Fibroblast of lung (primary cell): ENCODE measurements at regions not wholly inside any gene's neighbourhood (a gene's known extent, or its start where the extent isn't known, plus 50 kb on each side); places are given as distances from the start of the nearest gene placed in this dataset.

Source experiments
- DNase-seq, 2 donors: peaks; one replicate each; pipeline versions ENCODE4 v3.0.0 to v3.0.0-alpha.2; 2010; ENCODE audit warnings: low read depth in 2 of 2
- H2AFZ ChIP-seq: 2 replicates; pipeline ENCODE4 v1.5.1; 2012; ENCODE audit warnings: low read length, control low read depth, inconsistent platforms
- H3K27ac ChIP-seq: 2 replicates; pipeline ENCODE4 v1.5.1; 2011; ENCODE audit warnings: low read length, control low read depth; ENCODE audit not compliant: insufficient read depth
- H3K27me3 ChIP-seq: 2 replicates; pipeline ENCODE4 v1.5.1; 2011; ENCODE audit warnings: mild to moderate bottlenecking, low read length; ENCODE audit not compliant: control insufficient read depth, insufficient read depth
- H3K36me3 ChIP-seq: 2 replicates; pipeline ENCODE4 v1.5.1; 2011; ENCODE audit warnings: low read length; ENCODE audit not compliant: control insufficient read depth, insufficient read depth
- H3K4me1 ChIP-seq: 2 replicates; pipeline ENCODE4 v1.5.1; 2011; ENCODE audit warnings: low read length; ENCODE audit not compliant: control insufficient read depth, insufficient read depth; ENCODE audit errors: extremely low read depth
- H3K4me2 ChIP-seq: 2 replicates; pipeline ENCODE4 v1.5.1; 2011; ENCODE audit warnings: low read length, control low read depth; ENCODE audit not compliant: insufficient read depth; ENCODE audit errors: extremely low read depth
- H3K4me3 ChIP-seq, 4 experiments: fragments of 200-600 bp in 1 of 4; sonication (generic) in 1 of 4; replicated peaks in 1 of 4; 2 replicates each; pipeline ENCODE4 v1.5.1; 2011 to 2016; ENCODE audit warnings: low read length in 4 of 4, low read depth in 3 of 4, mild to moderate bottlenecking in 3 of 4, control low read depth in 2 of 4, inconsistent platforms in 1 of 4, mixed read lengths in 1 of 4; ENCODE audit not compliant: insufficient read depth in 1 of 4; ENCODE audit errors: control extremely low read depth in 1 of 4
- H3K79me2 ChIP-seq: 2 replicates; pipeline ENCODE4 v1.5.1; 2012; ENCODE audit warnings: mild to moderate bottlenecking, low read length, inconsistent platforms; ENCODE audit not compliant: control insufficient read depth, insufficient read depth
- H3K9ac ChIP-seq: 2 replicates; pipeline ENCODE4 v1.5.1; 2011; ENCODE audit warnings: mild to moderate bottlenecking, low read length, control low read depth; ENCODE audit not compliant: insufficient read depth
- H3K9me3 ChIP-seq: 2 replicates; pipeline ENCODE4 v1.5.1; 2012; ENCODE audit warnings: low read depth, low read length; ENCODE audit not compliant: control insufficient read depth, insufficient read depth
- H4K20me1 ChIP-seq: 2 replicates; pipeline ENCODE4 v1.5.1; 2011; ENCODE audit warnings: low read length; ENCODE audit not compliant: control insufficient read depth, insufficient read depth; ENCODE audit errors: extremely low read depth
- CTCF ChIP-seq, 2 donors: IDR thresholded peaks in 1 of 2; conservative IDR thresholded peaks in 1 of 2; 1 replicate in 1 of 2; 2 replicates in 1 of 2; pipeline ENCODE4 v1.5.1; 2011 to 2012; ENCODE audit warnings: low read length in 2 of 2, control low read depth in 1 of 2, inconsistent platforms in 1 of 2, low read depth in 1 of 2, mild to moderate bottlenecking in 1 of 2
- EZH2 ChIP-seq: IDR thresholded peaks from 2 replicates; pipeline ENCODE4 v1.5.1; 2012; ENCODE audit warnings: low read length, control low read depth, mild to moderate bottlenecking; ENCODE audit errors: missing control alignments

GRCh38 chr2:37582481-37583220, 88.8 kb downstream of the CDC42EP3 start:
- H2AFZ ChIP-seq, result no peak overlapping the region
- no peaks in the 10 kb centered on the region for H3K79me2 ChIP-seq
- DNase-seq, result peak in 1 of 2 donors; percentile 30
- no peak overlapping the region for H3K27ac ChIP-seq
- H3K4me3 ChIP-seq, result no peak overlapping the region
- H3K4me2 ChIP-seq, result no peak overlapping the region
- H3K4me1 ChIP-seq, result peaks cover 31% of the 10 kb centered on the region
- no peaks in the 10 kb centered on the region for H3K36me3 ChIP-seq
- no peak overlapping the region for H3K9ac ChIP-seq
- no peaks in the 10 kb centered on the region for H3K27me3 ChIP-seq
- TF ChIP-seq CTCF (conservative IDR thresholded peaks at IDR 0.05 in 1 of 2, IDR thresholded peaks at IDR 0.05 in 1 of 2; ENCODE audit: low read depth in 1 of 2, low read length in 2 of 2) (no peak), EZH2 (no peak)
- no peaks in the 10 kb centered on the region for H4K20me1 ChIP-seq
- no peaks in the 10 kb centered on the region for H3K9me3 ChIP-seq

DNA sequence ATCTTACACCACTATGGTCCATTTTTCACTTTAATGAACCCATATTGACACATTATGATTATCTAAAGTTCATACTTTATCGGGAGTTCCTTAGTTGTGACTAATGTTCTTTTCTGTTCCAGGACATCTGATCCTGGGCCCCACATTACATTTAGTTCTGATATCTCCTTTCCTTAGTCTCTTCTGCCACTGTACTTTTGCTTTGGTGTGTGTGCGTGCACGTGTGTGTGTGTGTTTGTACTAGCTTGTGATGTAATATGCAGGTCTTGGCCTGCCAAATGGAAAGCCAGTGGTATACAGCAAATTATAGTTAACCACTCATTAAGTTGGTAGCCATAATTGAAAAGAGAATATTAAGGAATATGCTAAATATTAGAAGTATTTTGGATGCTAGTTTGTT, 88.0 kb downstream of the CDC42EP3 start:
- TF ChIP-seq CTCF (conservative IDR thresholded peaks at IDR 0.05 in 1 of 2, IDR thresholded peaks at IDR 0.05 in 1 of 2; ENCODE audit: low read depth in 1 of 2, low read length in 2 of 2), result no peak
- no peak for TF ChIP-seq EZH2
- no peaks in the 10 kb centered on the region for H3K9me3 ChIP-seq
- H2AFZ ChIP-seq, result no peak overlapping the region
- H3K9ac ChIP-seq, result no peak overlapping the region
- H3K4me2 ChIP-seq, result no peak overlapping the region
- H3K4me1 ChIP-seq, result peaks cover 31% of the 10 kb centered on the region
- H3K4me3 ChIP-seq, result no peak overlapping the region
- no peaks in the 10 kb centered on the region for H3K36me3 ChIP-seq
- no peaks in the 10 kb centered on the region for H4K20me1 ChIP-seq
- H3K27me3 ChIP-seq, result no peaks in the 10 kb centered on the region
- no peaks in the 10 kb centered on the region for H3K79me2 ChIP-seq
- DNase-seq, result peak in 1 of 2 donors; percentile 37
- no peak overlapping the region for H3K27ac ChIP-seq

DNA sequence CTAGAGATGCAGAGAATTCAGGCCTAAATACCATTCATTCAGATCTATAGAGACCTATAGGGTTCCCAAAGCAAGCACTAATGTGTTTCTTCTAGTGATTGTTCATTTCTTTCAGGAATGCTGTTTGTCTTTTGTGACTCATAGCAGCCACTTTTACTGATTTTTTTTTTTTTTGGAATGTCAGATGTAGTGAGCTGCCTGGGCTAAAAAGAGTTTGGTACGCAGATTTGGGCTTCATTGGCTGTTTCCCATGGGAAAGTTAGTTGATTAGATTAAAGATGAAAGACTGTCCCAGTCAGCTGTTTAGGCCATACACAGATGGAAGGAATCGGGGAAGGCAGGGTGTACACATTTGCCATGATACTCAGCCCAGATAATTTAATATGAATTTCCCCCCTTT, 87.6 kb downstream of the CDC42EP3 start:
- H3K4me3 ChIP-seq, result no peak overlapping the region
- no peaks in the 10 kb centered on the region for H3K9me3 ChIP-seq
- H3K9ac ChIP-seq, result no peak overlapping the region
- peak; percentile 55 to 81 for DNase-seq
- H3K4me1 ChIP-seq, result peaks cover 34% of the 10 kb centered on the region
- H3K27me3 ChIP-seq, result no peaks in the 10 kb centered on the region
- H3K4me2 ChIP-seq, result peak overlapping the region; percentile 36
- H3K27ac ChIP-seq, result no peak overlapping the region
- no peaks in the 10 kb centered on the region for H4K20me1 ChIP-seq
- no peak overlapping the region for H2AFZ ChIP-seq
- no peak for TF ChIP-seq CTCF (conservative IDR thresholded peaks at IDR 0.05 in 1 of 2, IDR thresholded peaks at IDR 0.05 in 1 of 2; ENCODE audit: low read depth in 1 of 2, low read length in 2 of 2)
- no peak for TF ChIP-seq EZH2
- no peaks in the 10 kb centered on the region for H3K79me2 ChIP-seq
- H3K36me3 ChIP-seq, result no peaks in the 10 kb centered on the region
